ENCODE measurements at regions not wholly inside any gene's neighbourhood (a gene's known extent, or its start where the extent isn't known, plus 50 kb on each side); places are given as distances from the start of the nearest gene placed in this dataset.

DNA sequence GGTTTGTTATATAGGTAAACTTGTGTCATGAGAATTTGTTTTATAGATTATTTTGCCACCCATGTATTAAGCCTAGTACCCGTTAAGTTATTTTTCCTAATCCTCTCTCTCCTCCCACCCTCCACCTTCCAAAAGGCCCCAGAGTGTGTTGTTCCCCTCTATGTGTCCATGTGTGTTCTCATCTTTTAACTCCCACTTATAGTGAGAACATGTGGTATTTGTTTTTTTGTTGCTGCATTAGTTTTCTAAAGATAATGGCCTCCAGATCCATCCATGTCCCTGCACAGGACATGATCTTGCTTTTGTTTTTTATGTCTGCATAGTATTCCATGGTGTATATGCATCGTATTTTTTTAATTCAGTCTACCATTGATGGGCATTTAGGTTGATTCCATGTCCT lies 1075.6 kb upstream of the CNTNAP5 start:
- no peak overlapping the region for H2BK15ac ChIP-seq (ENCODE audit: low read length)
- H2AK5ac ChIP-seq (ENCODE audit: low read depth, low read length) = no peak overlapping the region
- no peaks in the 10 kb centered on the region for H3K79me2 ChIP-seq (ENCODE audit: control insufficient read depth in 1 of 2, insufficient read depth in 2 of 2, low read length in 2 of 2)
- H3K23me2 ChIP-seq (ENCODE audit: low read depth, low read length) = no peaks in the 10 kb centered on the region; the same call in 1 of the 2 replicates
- no peaks in the 10 kb centered on the region for H3K4me1 ChIP-seq (replicated peaks in 1 of 4; ENCODE audit: control insufficient read depth in 3 of 4, insufficient read depth in 4 of 4, low read length in 3 of 4)
- H3K9ac ChIP-seq (replicated peaks in 1 of 4; ENCODE audit: extremely low read depth in 1 of 4, low read depth in 3 of 4, low read length in 3 of 4) = no peak overlapping the region
- WGBS, 2 experiments (ENCODE audit: extremely low coverage in 1 of 2, insufficient coverage in 1 of 2, insufficient read length in 1 of 2, insufficient replicate concordance in 2 of 2, low coverage in 1 of 2, low lambda C conversion rate in 2 of 2, missing lambda C conversion rate in 1 of 2) = 91% methylated on average over 2 of the region's 2 CpGs; no CpG with 5 or more reads in 1 of the 2 experiments
- no peak overlapping the region for H2BK20ac ChIP-seq (ENCODE audit: low read length)
- H4K8ac ChIP-seq (ENCODE audit: extremely low read depth, insufficient read depth, low read length) = no peak overlapping the region
- TF ChIP-seq SP1 (IDR thresholded peaks at IDR 0.05; ENCODE audit: low read depth, low read length) (no peak), EZH2 (IDR thresholded peaks at IDR 0.05; ENCODE audit: low read depth, low read length, severe bottlenecking) (no peak), SRF (IDR thresholded peaks at IDR 0.05; ENCODE audit: low read depth, low read length) (no peak), CBX5 (IDR thresholded peaks at IDR 0.05; ENCODE audit: low read depth, low read length) (no peak), TEAD4 (IDR thresholded peaks at IDR 0.05; ENCODE audit: low read depth, low read length) (no peak), CHD2 (IDR thresholded peaks at IDR 0.05; ENCODE audit: low read length) (no peak)
- TF ChIP-seq, protein P1, sequence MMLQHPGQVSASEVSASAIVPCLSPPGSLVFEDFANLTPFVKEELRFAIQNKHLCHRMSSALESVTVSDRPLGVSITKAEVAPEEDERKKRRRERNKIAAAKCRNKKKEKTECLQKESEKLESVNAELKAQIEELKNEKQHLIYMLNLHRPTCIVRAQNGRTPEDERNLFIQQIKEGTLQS (IDR thresholded peaks at IDR 0.05; ENCODE audit: insufficient read depth, low read depth, low read length) = no peak
- no peak overlapping the region for H3K4me2 ChIP-seq (ENCODE audit: insufficient read depth in 1 of 2, low read depth in 2 of 2, low read length in 2 of 2)
- no peak overlapping the region for H2BK12ac ChIP-seq (ENCODE audit: low read depth, low read length)
- CTCF ChIA-PET (ENCODE audit: partially characterized antibody) = no interaction called here
- H3K79me1 ChIP-seq (ENCODE audit: low read depth, low read length) = no peaks in the 10 kb centered on the region
- no peaks in the 10 kb centered on the region for H3K27me3 ChIP-seq (replicated peaks in 1 of 4; ENCODE audit: control insufficient read depth in 3 of 4, extremely low read depth in 1 of 4, insufficient read depth in 3 of 4, low read length in 3 of 4)
- H2BK120ac ChIP-seq (replicated peaks; ENCODE audit: low read depth, low read length) = no peak overlapping the region
- no peak overlapping the region for H2AFZ ChIP-seq (ENCODE audit: low read length)
- H3K18ac ChIP-seq (ENCODE audit: extremely low read depth, low read length) = no peak overlapping the region
- H3K23ac ChIP-seq (ENCODE audit: insufficient read length) = no peak overlapping the region
- H3K4me3 ChIP-seq (ENCODE audit: extremely low read depth in 1 of 4, insufficient read depth in 2 of 4, low read depth in 3 of 4, low read length in 4 of 4) = no peak overlapping the region
- FAIRE-seq (no peak), DNase-seq (ENCODE audit: low read depth in 1 of 2, low spot score in 2 of 2) (no peak)
- H3K9me3 ChIP-seq (ENCODE audit: insufficient read depth in 2 of 2, low read depth in 1 of 2, low read length in 1 of 2) = no peaks in the 10 kb centered on the region
- H3K14ac ChIP-seq (ENCODE audit: insufficient read length) = no peak overlapping the region
- H2BK5ac ChIP-seq (ENCODE audit: low read depth, low read length) = no peak overlapping the region
- no peak overlapping the region for H3K27ac ChIP-seq (ENCODE audit: low read depth, low read length)
- no peak overlapping the region for H3K56ac ChIP-seq (replicated peaks; ENCODE audit: insufficient read length, low read depth, low read length)
- H4K20me1 ChIP-seq (replicated peaks in 1 of 2; ENCODE audit: control insufficient read depth in 1 of 2, insufficient read depth in 2 of 2, low read length in 2 of 2) = no peaks in the 10 kb centered on the region
- no peak overlapping the region for H4K5ac ChIP-seq (ENCODE audit: insufficient read length, low read depth, low read length)
- H3K4ac ChIP-seq (replicated peaks; ENCODE audit: insufficient read length, low read depth, low read length) = no peak overlapping the region
- POLR2A ChIA-PET (ENCODE audit: partially characterized antibody) = no interaction called here
- no peaks in the 10 kb centered on the region for H3K36me3 ChIP-seq (ENCODE audit: control insufficient read depth in 2 of 4, insufficient read depth in 4 of 4, low read length in 3 of 4)
- no peak overlapping the region for H4K91ac ChIP-seq (replicated peaks; ENCODE audit: insufficient read length, low read length)
